NCI-H526 treated with DMSO at 0.1 percent for 48 hours (cell line): ENCODE measurements at regions not wholly inside any gene's neighbourhood (a gene's known extent, or its start where the extent isn't known, plus 50 kb on each side); places are given as distances from the start of the nearest gene placed in this dataset.
"Not testable (repeated sequence)": the region's sequence is repeated elsewhere in the genome, so short reads cannot be mapped to it uniquely, and the experiment has no call there.

Experiments
- DNase-seq: peaks from one replicate; lab custom pipeline; 2025; lab: John Stamatoyannopoulos, UW

DNA sequence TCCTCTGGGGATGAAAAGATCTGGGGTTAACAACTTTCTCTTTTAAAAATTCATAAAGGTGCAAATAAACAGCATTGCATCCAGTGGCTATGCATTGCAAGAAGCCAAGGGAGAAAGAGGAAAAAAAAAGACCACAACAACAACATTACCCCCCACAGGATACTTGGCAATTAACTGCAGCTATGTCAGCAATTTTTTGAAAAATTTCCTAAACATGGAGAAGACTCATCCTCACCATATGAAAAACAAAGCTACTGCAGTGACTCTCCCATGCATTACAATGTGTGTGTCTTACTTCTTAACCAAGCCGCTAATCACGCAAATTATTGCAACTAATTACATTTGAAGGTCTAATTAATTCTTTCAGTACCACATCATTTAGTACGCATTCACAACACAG lies 309.8 kb upstream of the ZNF507 start:
- DNase-seq, result no peak

DNA sequence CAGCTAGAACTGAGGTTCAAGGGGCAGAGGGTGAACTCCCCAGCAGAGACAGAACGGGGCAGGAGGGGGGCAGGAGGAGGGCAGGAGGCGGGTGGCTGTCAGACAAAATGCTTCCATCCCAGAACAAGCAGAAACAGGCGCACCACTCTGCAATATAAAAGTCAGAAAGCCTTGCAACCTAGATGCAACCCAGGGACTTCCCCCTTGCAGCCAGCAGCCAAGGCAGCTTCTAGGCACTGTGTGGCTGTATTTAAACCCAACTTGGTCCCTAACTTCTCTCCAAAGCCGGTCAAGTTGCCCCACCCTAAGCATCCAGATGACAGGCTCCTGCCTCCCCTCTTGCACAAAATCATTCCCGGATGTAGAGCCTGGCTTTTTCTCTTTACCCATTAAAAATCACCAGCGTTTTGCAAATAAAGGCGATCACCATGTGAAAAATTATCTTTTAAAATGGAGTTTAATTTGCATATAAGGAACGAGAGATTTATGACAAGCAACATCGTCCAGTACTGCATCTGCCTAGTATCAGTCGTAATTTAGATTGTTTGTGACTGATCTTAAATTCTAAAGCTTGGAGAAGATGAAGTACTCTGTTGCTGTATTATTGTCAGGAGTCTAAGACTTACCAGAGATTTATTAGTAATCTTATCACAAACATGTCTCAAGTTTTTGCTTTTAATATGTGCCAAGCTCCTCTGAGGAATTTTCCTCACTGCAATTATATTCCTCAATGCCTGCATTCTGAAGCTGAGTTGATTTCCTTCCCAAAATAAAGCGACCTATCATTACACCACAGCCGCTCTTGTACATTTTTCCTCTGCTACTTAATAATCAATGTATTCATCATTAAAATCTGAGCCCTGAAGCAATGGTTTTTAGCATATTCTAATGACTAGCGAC lies 307.1 kb upstream of the ZNF507 start:
- no peak for DNase-seq

- no peak for DNase-seq
These were observed 306.4 kb upstream of the ZNF507 start for GRCh38 chr19:32038961-32039360.

GRCh38 chr19:32039440-32039839 lies 306.0 kb upstream of the ZNF507 start:
- no peak for DNase-seq

- DNase-seq, result no peak
These were observed 305.2 kb upstream of the ZNF507 start for GRCh38 chr19:32040236-32040635.

- DNase-seq, result peak; percentile 31
These were observed 303.6 kb upstream of the ZNF507 start for GRCh38 chr19:32041681-32042292.

GRCh38 chr19:32047788-32048187 lies 297.6 kb upstream of the ZNF507 start:
- no peak for DNase-seq

GRCh38 chr19:32053376-32053775 lies 292.0 kb upstream of the ZNF507 start:
- no peak for DNase-seq

DNA sequence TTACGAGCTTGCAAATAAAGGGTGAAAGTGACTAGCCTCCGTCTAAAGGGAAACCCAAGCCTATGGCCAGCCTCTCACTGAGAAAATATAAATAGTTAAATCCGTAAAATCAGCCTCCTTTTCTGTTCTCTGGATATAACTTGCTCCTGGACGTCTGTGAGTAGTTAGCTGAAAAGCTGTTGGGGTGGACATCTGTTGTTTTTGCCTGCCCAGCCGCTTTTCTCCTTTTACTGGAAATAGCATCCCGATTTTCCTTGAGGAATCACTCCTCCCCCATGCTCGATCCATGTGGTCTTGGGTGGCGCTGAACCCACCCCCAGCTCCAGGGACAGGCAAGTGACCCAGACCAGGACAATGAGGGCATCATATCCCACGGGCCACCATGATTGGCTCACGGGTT lies 291.5 kb upstream of the ZNF507 start:
- no peak for DNase-seq

- DNase-seq, result no peak
These were observed 287.3 kb upstream of the ZNF507 start for GRCh38 chr19:32058131-32058530.

DNA sequence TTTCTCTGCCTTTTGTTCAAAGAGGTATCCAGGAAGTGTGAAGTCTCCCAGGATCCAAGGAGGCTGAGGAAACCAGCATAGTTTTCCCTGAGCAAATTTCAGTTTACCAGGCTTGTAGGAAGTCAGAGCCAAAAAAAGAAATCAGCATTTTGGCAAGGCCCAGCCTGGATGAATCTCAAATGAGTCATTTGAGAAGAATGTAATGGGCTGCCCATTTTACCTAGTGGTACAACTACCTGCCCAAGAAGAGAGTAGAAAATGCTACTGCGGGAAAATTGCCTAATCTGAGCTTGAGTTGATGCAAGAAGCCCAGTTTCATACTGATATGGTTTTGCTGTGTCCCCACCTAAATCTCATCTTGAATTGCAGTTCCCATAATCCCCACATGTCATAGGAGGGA lies 284.1 kb upstream of the ZNF507 start:
- DNase-seq, result no peak

GRCh38 chr19:32063601-32064000 lies 281.8 kb upstream of the ZNF507 start:
- no peak for DNase-seq

GRCh38 chr19:32066056-32066455 lies 279.4 kb upstream of the ZNF507 start:
- no peak for DNase-seq

DNA sequence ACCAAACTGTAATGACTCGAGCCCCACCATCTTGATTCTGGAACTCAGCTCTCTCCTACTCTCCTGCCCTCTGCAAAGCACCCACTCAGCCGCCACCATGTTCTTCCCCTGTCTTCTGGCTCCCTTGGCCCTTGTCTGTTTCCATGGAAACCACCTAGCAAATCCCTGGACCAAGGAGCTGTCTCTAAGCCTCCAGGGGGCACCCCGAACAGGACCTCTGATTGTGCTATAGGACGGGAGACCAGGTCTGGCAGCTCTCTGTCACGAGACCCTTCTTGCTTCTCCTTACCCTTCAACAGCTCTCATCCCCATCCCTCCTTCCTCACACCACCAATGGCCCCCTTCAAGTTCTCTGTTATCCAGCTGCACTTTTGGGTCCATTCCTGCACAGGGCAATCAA lies 277.7 kb upstream of the ZNF507 start:
- DNase-seq, result no peak

GRCh38 chr19:32068793-32069192 lies 276.6 kb upstream of the ZNF507 start:
- no peak for DNase-seq

DNA sequence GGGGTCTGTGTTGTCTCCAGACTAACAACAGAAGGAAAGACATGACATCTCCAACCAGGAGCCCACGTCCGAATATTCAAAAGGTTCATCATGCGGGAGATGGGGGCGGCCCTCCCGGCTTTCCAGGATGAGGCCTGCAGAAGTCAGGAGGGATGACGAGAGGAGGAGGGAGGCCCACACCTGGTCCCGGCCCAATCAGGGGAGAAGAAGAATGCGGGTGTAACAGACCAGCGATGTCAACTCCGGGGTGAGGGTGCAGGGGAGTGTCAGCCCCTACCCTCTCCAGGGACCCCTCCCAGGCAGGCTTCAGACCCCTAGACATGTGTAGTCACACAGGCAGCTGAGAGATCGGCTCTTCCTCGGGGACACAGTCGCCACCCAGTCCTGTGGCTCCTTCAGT lies 275.3 kb upstream of the ZNF507 start:
- no peak for DNase-seq

- no peak for DNase-seq
These were observed 263.4 kb upstream of the ZNF507 start for GRCh38 chr19:32082028-32082427.

GRCh38 chr19:32084756-32085363 lies 260.6 kb upstream of the ZNF507 start:
- not testable (repeated sequence) for DNase-seq

- no peak for DNase-seq
These were observed 254.2 kb upstream of the ZNF507 start for GRCh38 chr19:32091241-32091640.

DNA sequence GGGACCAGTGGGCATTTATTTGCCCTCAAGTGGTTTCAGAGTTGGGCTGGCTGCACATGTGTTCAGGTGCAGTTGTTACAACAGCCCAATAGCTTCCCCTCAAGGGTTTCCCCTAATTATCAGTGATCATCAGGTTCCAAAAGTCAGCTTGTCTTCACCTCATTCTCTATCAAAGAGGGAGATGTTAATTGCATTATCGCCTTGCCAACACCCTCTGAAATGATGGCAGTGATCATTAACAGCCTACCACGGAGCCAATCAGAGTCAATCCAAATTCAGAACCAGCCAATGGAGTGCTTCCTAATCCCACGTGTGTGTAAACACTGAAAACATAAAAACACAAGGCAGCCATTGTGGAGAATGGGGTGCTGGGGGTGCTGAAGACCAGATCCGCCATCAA lies 248.4 kb upstream of the ZNF507 start:
- DNase-seq, result no peak

DNA sequence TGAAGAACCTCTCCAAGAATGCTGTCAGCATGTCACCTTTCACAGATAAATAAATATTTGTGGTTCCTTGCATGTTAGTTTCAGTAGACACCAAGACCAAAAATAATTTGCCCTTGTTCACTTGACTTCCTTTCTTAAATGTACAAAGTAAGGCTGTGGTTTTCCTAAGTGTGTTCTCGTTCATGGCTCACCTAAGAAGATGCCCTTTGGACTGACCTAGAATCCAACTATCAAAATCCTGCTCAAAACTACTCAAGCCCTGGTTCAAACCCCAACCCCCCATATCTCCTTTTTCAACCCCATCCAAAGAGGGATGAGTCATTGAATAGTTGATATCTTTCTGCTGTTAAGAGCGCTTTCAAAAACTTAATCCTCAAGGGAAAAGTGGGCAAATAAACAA lies 247.8 kb upstream of the ZNF507 start:
- no peak for DNase-seq

GRCh38 chr19:32098968-32099367 lies 246.4 kb upstream of the ZNF507 start:
- DNase-seq, result no peak

- DNase-seq, result no peak
These were observed 244.2 kb upstream of the ZNF507 start for GRCh38 chr19:32101206-32101605.
